Pulmonary artery endothelial cell (primary cell): ENCODE measurements at regions not wholly inside any gene's neighbourhood (a gene's known extent, or its start where the extent isn't known, plus 50 kb on each side); places are given as distances from the start of the nearest gene placed in this dataset.
"Not testable (repeated sequence)": the region's sequence is repeated elsewhere in the genome, so short reads cannot be mapped to it uniquely, and the experiment has no call there.

Source experiments
- DNase-seq: peaks from one replicate; pipeline ENCODE4 v3.0.0-alpha.2; 2011; ENCODE audit warnings: low read depth, low spot score

- DNase-seq = no peak
Measured at GRCh38 chr13:50733392-50733791, 110.1 kb downstream of the DLEU7 start.

- no peak for DNase-seq
Measured at GRCh38 chr13:50735071-50735470, 108.4 kb downstream of the DLEU7 start.

- DNase-seq = no peak
Measured at GRCh38 chr13:50740052-50740741, 103.3 kb downstream of the DLEU7 start.

- no peak for DNase-seq
Measured at GRCh38 chr13:50742353-50742752, 101.1 kb downstream of the DLEU7 start.

- DNase-seq = no peak
Measured at GRCh38 chr13:50742968-50743367, 100.5 kb downstream of the DLEU7 start.

GRCh38 chr13:50744116-50744660 is 99.3 kb downstream of the DLEU7 start:
- no peak for DNase-seq

GRCh38 chr13:50745542-50746115 is 97.9 kb downstream of the DLEU7 start:
- DNase-seq = no peak

- DNase-seq = no peak
Measured at GRCh38 chr13:50747737-50748350, 95.6 kb downstream of the DLEU7 start.

- DNase-seq = not testable (repeated sequence)
Measured at GRCh38 chr13:50753221-50753620, 90.3 kb downstream of the DLEU7 start.

GRCh38 chr13:50755862-50756685 is 87.4 kb downstream of the DLEU7 start:
- DNase-seq = not testable (repeated sequence)

- no peak for DNase-seq
Measured at GRCh38 chr13:50757008-50757407, 86.5 kb downstream of the DLEU7 start.

GRCh38 chr13:50758796-50759195 is 84.7 kb downstream of the DLEU7 start:
- no peak for DNase-seq

GRCh38 chr13:50760751-50761150 is 82.7 kb downstream of the DLEU7 start:
- DNase-seq = no peak

- no peak for DNase-seq
Measured at GRCh38 chr13:50761406-50761805, 82.1 kb downstream of the DLEU7 start.

GRCh38 chr13:50762969-50763567 is 80.4 kb downstream of the DLEU7 start:
- DNase-seq = no peak

GRCh38 chr13:50766013-50766412 is 77.5 kb downstream of the DLEU7 start:
- DNase-seq = no peak

GRCh38 chr13:50766695-50767094 is 76.8 kb downstream of the DLEU7 start:
- DNase-seq = no peak

- not testable (repeated sequence) for DNase-seq
Measured at GRCh38 chr13:50772881-50773280, 70.6 kb downstream of the DLEU7 start.
